K562 (cell line): ENCODE measurements at regions not wholly inside any gene's neighbourhood (a gene's known extent, or its start where the extent isn't known, plus 50 kb on each side); places are given as distances from the start of the nearest gene placed in this dataset.

Experiments
- ARID3A ChIP-seq: IDR thresholded peaks from 2 replicates; pipeline ENCODE4 v1.6.1; 2012; ENCODE audit warnings: low read depth, low read length, improper control_type of control experiment, borderline replicate concordance
- CTCF ChIP-seq, 3 experiments: IDR thresholded peaks in 2 of 3; conservative IDR thresholded peaks in 1 of 3; 2 replicates each; pipeline ENCODE4 v1.5.1; 2011 to 2012; ENCODE audit warnings: low read length in 3 of 3, mild to moderate bottlenecking in 3 of 3, control low read depth in 2 of 3, improper control_type of control experiment in 1 of 3, inconsistent platforms in 1 of 3, low read depth in 1 of 3, mixed read lengths in 1 of 3, moderate library complexity in 1 of 3; ENCODE audit not compliant: insufficient read depth in 2 of 3
- IRF1 ChIP-seq: sonication (generic); formaldehyde crosslinking; IDR thresholded peaks from 2 replicates; pipeline ENCODE4 v1.8.0; 2022; ENCODE audit warnings: missing genetic modification reagents, mild to moderate bottlenecking, borderline replicate concordance
- SMC3 ChIP-seq: conservative IDR thresholded peaks from 2 replicates; pipeline ENCODE4 v1.6.1; 2011; ENCODE audit warnings: low read depth, low read length, improper control_type of control experiment; ENCODE audit not compliant: insufficient read depth
- SNAPC5 ChIP-seq: fragments of 250-450 bp; sonication (Bioruptor Pico); IDR thresholded peaks from 2 replicates; pipeline ENCODE4 v1.8.0; 2021; ENCODE audit warnings: moderate library complexity, mild to moderate bottlenecking, inconsistent platforms
- SPI1 ChIP-seq: IDR thresholded peaks from 2 replicates; pipeline ENCODE4 v1.6.1; 2011; ENCODE audit warnings: low read depth, low read length, control low read depth, borderline replicate concordance
- YY1 ChIP-seq, 3 experiments: IDR thresholded peaks; 2 replicates each; pipeline ENCODE4 v1.6.1; 2011; ENCODE audit warnings: low read length in 2 of 3, mild to moderate bottlenecking in 2 of 3, moderate library complexity in 2 of 3, borderline replicate concordance in 1 of 3, control low read depth in 1 of 3, low read depth in 1 of 3; ENCODE audit not compliant: insufficient read depth in 3 of 3, insufficient replicate concordance in 2 of 3, control insufficient read depth in 1 of 3, insufficient read length in 1 of 3; ENCODE audit errors: extremely low read depth in 1 of 3
- ZBED1 ChIP-seq: IDR thresholded peaks from 2 replicates; pipeline ENCODE4 v1.6.1; 2014
- ZNF121 ChIP-seq: sonication (generic); formaldehyde crosslinking; conservative IDR thresholded peaks from 2 replicates; pipeline ENCODE4 v1.8.0; 2022; ENCODE audit warnings: missing genetic modification reagents
- ZNF354B ChIP-seq: fragments of 250-450 bp; sonication (Bioruptor Pico); IDR thresholded peaks from 2 replicates; pipeline ENCODE4 v1.4.0; 2020
- ZNF511 ChIP-seq: sonication (generic); formaldehyde crosslinking; IDR thresholded peaks from 2 replicates; pipeline ENCODE4 v1.8.0; 2022; ENCODE audit warnings: mild to moderate bottlenecking, missing genetic modification reagents
- ZNF668 ChIP-seq: fragments of 250-450 bp; sonication (Bioruptor Pico); IDR thresholded peaks from 2 replicates; pipeline ENCODE4 v1.8.0; 2022; ENCODE audit warnings: mild to moderate bottlenecking, inconsistent platforms

- TF ChIP-seq YY1 (IDR thresholded peaks at IDR 0.05; ENCODE audit: borderline replicate concordance in 1 of 3, control insufficient read depth in 1 of 3, extremely low read depth in 1 of 3, insufficient read depth in 3 of 3, insufficient read length in 1 of 3, insufficient replicate concordance in 2 of 3, low read depth in 1 of 3, low read length in 2 of 3) (no peak), IRF1 (CRISPR knock-in tag) (no peak), CTCF (IDR thresholded peaks at IDR 0.05 in 2 of 3, conservative IDR thresholded peaks at IDR 0.05 in 1 of 3; ENCODE audit: insufficient read depth in 2 of 3, low read depth in 1 of 3, low read length in 3 of 3) (no peak), ZNF511 (CRISPR knock-in tag) (no peak), SNAPC5 (CRISPR knock-in tag) (no peak), ZNF354B (CRISPR knock-in tag) (no peak), ZNF668 (CRISPR knock-in tag) (no peak), SMC3 (no peak), ZBED1 (no peak), ARID3A (no peak), ZNF121 (no peak), SPI1 (no peak)
Measured at GRCh38 chr2:6728156-6728555, 137.6 kb downstream of the CMPK2 start.
